ENCODE measurements at regions not wholly inside any gene's neighbourhood (a gene's known extent, or its start where the extent isn't known, plus 50 kb on each side); places are given as distances from the start of the nearest gene placed in this dataset.

- Histone ChIP-seq H3K4me1 (ENCODE audit: control insufficient read depth in 4 of 4, insufficient read depth in 4 of 4, low read length in 3 of 4) (no peaks in the 10 kb centered on the region), H3K9me3 (ENCODE audit: control insufficient read depth in 4 of 4, low read length in 3 of 4) (no peaks in the 10 kb centered on the region), H3K27ac (ENCODE audit: low read depth in 1 of 2, low read length in 2 of 2) (no peak overlapping the region), H3K36me3 (ENCODE audit: control insufficient read depth in 4 of 4, insufficient read depth in 3 of 4, low read depth in 1 of 4, low read length in 3 of 4) (no peaks in the 10 kb centered on the region), H3K4me3 (ENCODE audit: low read depth in 1 of 3, low read length in 3 of 3) (no peak overlapping the region), H3K27me3 (ENCODE audit: control insufficient read depth in 4 of 4, insufficient read depth in 4 of 4, low read length in 3 of 4) (peaks cover 0 to 2% (median 0%) of the 10 kb centered on the region in 4 donors), H3K9ac (ENCODE audit: low read depth in 1 of 2, low read length in 2 of 2) (no peak overlapping the region)
- no peak for TF ChIP-seq FOXA2 (IDR thresholded peaks at IDR 0.05)
- TF ChIP-seq SP1 (IDR thresholded peaks at IDR 0.05): no peak
- TF ChIP-seq, protein P1, sequence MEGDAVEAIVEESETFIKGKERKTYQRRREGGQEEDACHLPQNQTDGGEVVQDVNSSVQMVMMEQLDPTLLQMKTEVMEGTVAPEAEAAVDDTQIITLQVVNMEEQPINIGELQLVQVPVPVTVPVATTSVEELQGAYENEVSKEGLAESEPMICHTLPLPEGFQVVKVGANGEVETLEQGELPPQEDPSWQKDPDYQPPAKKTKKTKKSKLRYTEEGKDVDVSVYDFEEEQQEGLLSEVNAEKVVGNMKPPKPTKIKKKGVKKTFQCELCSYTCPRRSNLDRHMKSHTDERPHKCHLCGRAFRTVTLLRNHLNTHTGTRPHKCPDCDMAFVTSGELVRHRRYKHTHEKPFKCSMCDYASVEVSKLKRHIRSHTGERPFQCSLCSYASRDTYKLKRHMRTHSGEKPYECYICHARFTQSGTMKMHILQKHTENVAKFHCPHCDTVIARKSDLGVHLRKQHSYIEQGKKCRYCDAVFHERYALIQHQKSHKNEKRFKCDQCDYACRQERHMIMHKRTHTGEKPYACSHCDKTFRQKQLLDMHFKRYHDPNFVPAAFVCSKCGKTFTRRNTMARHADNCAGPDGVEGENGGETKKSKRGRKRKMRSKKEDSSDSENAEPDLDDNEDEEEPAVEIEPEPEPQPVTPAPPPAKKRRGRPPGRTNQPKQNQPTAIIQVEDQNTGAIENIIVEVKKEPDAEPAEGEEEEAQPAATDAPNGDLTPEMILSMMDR (IDR thresholded peaks at IDR 0.05; ENCODE audit: low read depth, low read length, missing input control): no peak
- TF ChIP-seq RAD21 (IDR thresholded peaks at IDR 0.05): no peak
- TF ChIP-seq, protein P2, sequence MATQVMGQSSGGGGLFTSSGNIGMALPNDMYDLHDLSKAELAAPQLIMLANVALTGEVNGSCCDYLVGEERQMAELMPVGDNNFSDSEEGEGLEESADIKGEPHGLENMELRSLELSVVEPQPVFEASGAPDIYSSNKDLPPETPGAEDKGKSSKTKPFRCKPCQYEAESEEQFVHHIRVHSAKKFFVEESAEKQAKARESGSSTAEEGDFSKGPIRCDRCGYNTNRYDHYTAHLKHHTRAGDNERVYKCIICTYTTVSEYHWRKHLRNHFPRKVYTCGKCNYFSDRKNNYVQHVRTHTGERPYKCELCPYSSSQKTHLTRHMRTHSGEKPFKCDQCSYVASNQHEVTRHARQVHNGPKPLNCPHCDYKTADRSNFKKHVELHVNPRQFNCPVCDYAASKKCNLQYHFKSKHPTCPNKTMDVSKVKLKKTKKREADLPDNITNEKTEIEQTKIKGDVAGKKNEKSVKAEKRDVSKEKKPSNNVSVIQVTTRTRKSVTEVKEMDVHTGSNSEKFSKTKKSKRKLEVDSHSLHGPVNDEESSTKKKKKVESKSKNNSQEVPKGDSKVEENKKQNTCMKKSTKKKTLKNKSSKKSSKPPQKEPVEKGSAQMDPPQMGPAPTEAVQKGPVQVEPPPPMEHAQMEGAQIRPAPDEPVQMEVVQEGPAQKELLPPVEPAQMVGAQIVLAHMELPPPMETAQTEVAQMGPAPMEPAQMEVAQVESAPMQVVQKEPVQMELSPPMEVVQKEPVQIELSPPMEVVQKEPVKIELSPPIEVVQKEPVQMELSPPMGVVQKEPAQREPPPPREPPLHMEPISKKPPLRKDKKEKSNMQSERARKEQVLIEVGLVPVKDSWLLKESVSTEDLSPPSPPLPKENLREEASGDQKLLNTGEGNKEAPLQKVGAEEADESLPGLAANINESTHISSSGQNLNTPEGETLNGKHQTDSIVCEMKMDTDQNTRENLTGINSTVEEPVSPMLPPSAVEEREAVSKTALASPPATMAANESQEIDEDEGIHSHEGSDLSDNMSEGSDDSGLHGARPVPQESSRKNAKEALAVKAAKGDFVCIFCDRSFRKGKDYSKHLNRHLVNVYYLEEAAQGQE (IDR thresholded peaks at IDR 0.05): no peak
- no peak for TF ChIP-seq GABPA (IDR thresholded peaks at IDR 0.05 in 1 of 2, conservative IDR thresholded peaks at IDR 0.05 in 1 of 2)
- no peak for TF ChIP-seq YY1 (IDR thresholded peaks at IDR 0.05)
- no peak for TF ChIP-seq FOXA1 (IDR thresholded peaks at IDR 0.05)
- no peak for TF ChIP-seq HNF4G (IDR thresholded peaks at IDR 0.05)
- no peak for TF ChIP-seq ATF3 (IDR thresholded peaks at IDR 0.05)
- TF ChIP-seq JUND (IDR thresholded peaks at IDR 0.05): no peak
- TF ChIP-seq EGR1 (IDR thresholded peaks at IDR 0.05; ENCODE audit: low read depth in 2 of 2): no peak
- no peak for TF ChIP-seq HNF4A (conservative IDR thresholded peaks at IDR 0.05)
- no peak for TF ChIP-seq TAF1 (conservative IDR thresholded peaks at IDR 0.05)
- TF ChIP-seq, protein P3, sequence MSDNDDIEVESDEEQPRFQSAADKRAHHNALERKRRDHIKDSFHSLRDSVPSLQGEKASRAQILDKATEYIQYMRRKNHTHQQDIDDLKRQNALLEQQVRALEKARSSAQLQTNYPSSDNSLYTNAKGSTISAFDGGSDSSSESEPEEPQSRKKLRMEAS (IDR thresholded peaks at IDR 0.05): no peak
- WGBS: 80% methylated on average over 8 of the region's 8 CpGs
- DNase-seq (ENCODE audit: low spot score): no peak
Observed at GRCh38 chrX:68985135-68985755, 156.4 kb downstream of the EFNB1 start.

DNA sequence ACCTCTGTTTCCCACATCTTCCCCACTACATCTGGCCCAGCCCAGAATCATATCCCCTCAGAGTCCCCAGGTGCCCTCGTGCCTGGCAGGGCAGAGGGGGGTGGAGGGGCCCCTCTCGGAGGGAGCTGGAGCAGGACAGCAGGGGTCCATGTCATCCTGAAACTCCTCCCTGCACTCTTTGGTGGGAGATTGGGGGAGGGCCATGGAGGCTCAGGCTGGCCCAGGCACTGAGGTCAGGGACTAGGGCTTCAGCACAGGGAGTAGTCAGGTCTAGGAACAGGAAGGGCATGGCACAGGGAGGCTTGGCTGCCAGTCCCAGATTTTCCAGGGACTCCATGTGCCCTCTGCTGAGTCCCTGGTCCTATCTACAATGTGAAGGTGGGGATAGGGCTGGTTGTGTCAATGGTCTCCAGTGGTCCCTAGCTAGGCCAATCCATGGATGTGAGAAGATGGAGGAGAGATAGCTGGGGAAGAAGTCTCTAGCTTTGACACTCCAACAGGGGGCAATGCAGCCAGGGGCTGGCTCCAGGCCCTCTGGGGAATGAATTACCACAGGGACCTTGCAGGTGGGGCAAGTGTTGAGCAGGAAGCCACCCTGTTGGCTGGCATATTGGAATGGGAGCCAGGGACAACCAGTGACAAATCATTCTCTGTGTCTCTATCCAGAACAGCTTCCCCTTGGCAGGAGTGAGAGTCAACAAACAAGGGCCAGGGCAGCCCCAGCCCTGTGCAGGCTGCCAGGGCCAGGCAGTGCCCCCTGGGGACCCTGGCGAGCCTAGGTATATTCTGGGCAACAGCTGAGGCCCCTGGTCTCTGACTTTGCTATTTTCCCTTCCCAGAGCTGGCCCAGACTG, 154.4 kb downstream of the EFNB1 start:
- no peaks in the 10 kb centered on the region for H3K4me1 ChIP-seq (ENCODE audit: control insufficient read depth in 4 of 4, insufficient read depth in 4 of 4, low read length in 3 of 4)
- WGBS: 89% methylated on average over 3 of the region's 3 CpGs
- TF ChIP-seq NR2F2 (IDR thresholded peaks at IDR 0.05) (no peak), HNF4A (conservative IDR thresholded peaks at IDR 0.05) (no peak), JUND (IDR thresholded peaks at IDR 0.05) (no peak), EGR1 (IDR thresholded peaks at IDR 0.05; ENCODE audit: low read depth in 2 of 2) (no peak), ATF3 (IDR thresholded peaks at IDR 0.05) (no peak), TAF1 (conservative IDR thresholded peaks at IDR 0.05) (no peak), FOXA2 (IDR thresholded peaks at IDR 0.05) (no peak), GABPA (IDR thresholded peaks at IDR 0.05 in 1 of 2, conservative IDR thresholded peaks at IDR 0.05 in 1 of 2) (no peak)
- TF ChIP-seq, protein P1 (IDR thresholded peaks at IDR 0.05; ENCODE audit: low read depth, low read length, missing input control): no peak
- TF ChIP-seq, protein P3 (IDR thresholded peaks at IDR 0.05): no peak
- TF ChIP-seq, protein P4, sequence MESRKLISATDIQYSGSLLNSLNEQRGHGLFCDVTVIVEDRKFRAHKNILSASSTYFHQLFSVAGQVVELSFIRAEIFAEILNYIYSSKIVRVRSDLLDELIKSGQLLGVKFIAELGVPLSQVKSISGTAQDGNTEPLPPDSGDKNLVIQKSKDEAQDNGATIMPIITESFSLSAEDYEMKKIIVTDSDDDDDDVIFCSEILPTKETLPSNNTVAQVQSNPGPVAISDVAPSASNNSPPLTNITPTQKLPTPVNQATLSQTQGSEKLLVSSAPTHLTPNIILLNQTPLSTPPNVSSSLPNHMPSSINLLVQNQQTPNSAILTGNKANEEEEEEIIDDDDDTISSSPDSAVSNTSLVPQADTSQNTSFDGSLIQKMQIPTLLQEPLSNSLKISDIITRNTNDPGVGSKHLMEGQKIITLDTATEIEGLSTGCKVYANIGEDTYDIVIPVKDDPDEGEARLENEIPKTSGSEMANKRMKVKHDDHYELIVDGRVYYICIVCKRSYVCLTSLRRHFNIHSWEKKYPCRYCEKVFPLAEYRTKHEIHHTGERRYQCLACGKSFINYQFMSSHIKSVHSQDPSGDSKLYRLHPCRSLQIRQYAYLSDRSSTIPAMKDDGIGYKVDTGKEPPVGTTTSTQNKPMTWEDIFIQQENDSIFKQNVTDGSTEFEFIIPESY (IDR thresholded peaks at IDR 0.05): no peak

More for the DNA sequence above, 154.4 kb downstream of the EFNB1 start:
- Histone ChIP-seq H3K9me3 (ENCODE audit: control insufficient read depth in 4 of 4, low read length in 3 of 4) (no peaks in the 10 kb centered on the region), H3K36me3 (ENCODE audit: control insufficient read depth in 4 of 4, insufficient read depth in 3 of 4, low read depth in 1 of 4, low read length in 3 of 4) (no peaks in the 10 kb centered on the region), H3K27me3 (ENCODE audit: control insufficient read depth in 4 of 4, insufficient read depth in 4 of 4, low read length in 3 of 4) (peaks cover 0 to 2% (median 0%) of the 10 kb centered on the region in 4 donors), H3K9ac (ENCODE audit: low read depth in 1 of 2, low read length in 2 of 2) (no peak overlapping the region), H3K27ac (ENCODE audit: low read depth in 1 of 2, low read length in 2 of 2) (no peak overlapping the region), H3K4me3 (ENCODE audit: low read depth in 1 of 3, low read length in 3 of 3) (no peak overlapping the region)
- DNase-seq (ENCODE audit: low spot score): no peak

Measured in liver (tissue), 8 donors.